ENCODE measurements at regions not wholly inside any gene's neighbourhood (a gene's known extent, or its start where the extent isn't known, plus 50 kb on each side); places are given as distances from the start of the nearest gene placed in this dataset.
A peak's percentile ranks its signal among the peaks of the same experiment; 100 is the strongest.

GRCh38 chr11:92482492-92483060 lies 258.0 kb downstream of the FAT3 start:
- H2AFZ ChIP-seq (ENCODE audit: low read length) = no peak overlapping the region
- TF ChIP-seq, protein P1, sequence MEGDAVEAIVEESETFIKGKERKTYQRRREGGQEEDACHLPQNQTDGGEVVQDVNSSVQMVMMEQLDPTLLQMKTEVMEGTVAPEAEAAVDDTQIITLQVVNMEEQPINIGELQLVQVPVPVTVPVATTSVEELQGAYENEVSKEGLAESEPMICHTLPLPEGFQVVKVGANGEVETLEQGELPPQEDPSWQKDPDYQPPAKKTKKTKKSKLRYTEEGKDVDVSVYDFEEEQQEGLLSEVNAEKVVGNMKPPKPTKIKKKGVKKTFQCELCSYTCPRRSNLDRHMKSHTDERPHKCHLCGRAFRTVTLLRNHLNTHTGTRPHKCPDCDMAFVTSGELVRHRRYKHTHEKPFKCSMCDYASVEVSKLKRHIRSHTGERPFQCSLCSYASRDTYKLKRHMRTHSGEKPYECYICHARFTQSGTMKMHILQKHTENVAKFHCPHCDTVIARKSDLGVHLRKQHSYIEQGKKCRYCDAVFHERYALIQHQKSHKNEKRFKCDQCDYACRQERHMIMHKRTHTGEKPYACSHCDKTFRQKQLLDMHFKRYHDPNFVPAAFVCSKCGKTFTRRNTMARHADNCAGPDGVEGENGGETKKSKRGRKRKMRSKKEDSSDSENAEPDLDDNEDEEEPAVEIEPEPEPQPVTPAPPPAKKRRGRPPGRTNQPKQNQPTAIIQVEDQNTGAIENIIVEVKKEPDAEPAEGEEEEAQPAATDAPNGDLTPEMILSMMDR (conservative IDR thresholded peaks at IDR 0.05) = no peak
- H3K27ac Mint-ChIP-seq = peak overlapping the region; percentile 4 to 80 (median 54); a peak in 5 of 7 replicates

More at GRCh38 chr11:92482492-92483060, 258.0 kb downstream of the FAT3 start:
- Histone ChIP-seq H3K9me3 (ENCODE audit: control insufficient read depth, low read depth, low read length) (no peaks in the 10 kb centered on the region), H2AK5ac (ENCODE audit: insufficient read length, low read length) (no peak overlapping the region), H4K5ac (ENCODE audit: insufficient read length, low read depth, low read length) (no peak overlapping the region), H3K27me3 (ENCODE audit: insufficient read depth, low read length) (no peaks in the 10 kb centered on the region), H3K79me1 (ENCODE audit: insufficient read depth, low read depth, low read length, poor library complexity, severe bottlenecking) (no peaks in the 10 kb centered on the region), H2BK15ac (ENCODE audit: low read depth, low read length) (no peak overlapping the region), H2BK20ac (ENCODE audit: low read depth, low read length, poor library complexity, severe bottlenecking) (no peak overlapping the region), H3K79me2 (ENCODE audit: insufficient read depth, low read length) (no peaks in the 10 kb centered on the region), H4K20me1 (ENCODE audit: control insufficient read depth, insufficient read depth, insufficient read length) (no peaks in the 10 kb centered on the region), H3K14ac (ENCODE audit: insufficient read depth, low read length) (no peak overlapping the region), H2BK5ac (ENCODE audit: insufficient read length, low read length) (no peak overlapping the region), H3K4me1 (ENCODE audit: insufficient read depth, low read length) (no peaks in the 10 kb centered on the region; the same call in 1 of the 2 replicates), H2BK120ac (ENCODE audit: low read depth, low read length, poor library complexity, severe bottlenecking) (no peak overlapping the region), H3K4ac (ENCODE audit: low read depth, low read length) (no peak overlapping the region), H3K4me2 (ENCODE audit: insufficient read depth, insufficient read length, low read length) (no peak overlapping the region), H3K18ac (ENCODE audit: insufficient read length, low read depth, low read length) (no peak overlapping the region), H3K23ac (ENCODE audit: insufficient read length, low read depth, low read length) (no peak overlapping the region), H3K27ac (ENCODE audit: insufficient read length, low read depth, low read length) (no peak overlapping the region), H4K91ac (ENCODE audit: insufficient read length, low read depth, low read length) (no peak overlapping the region), H2BK12ac (ENCODE audit: insufficient read length, low read depth, low read length) (no peak overlapping the region), H3K56ac (ENCODE audit: insufficient read length, low read depth, low read length) (no peak overlapping the region), H3K23me2 (ENCODE audit: insufficient read length, low read depth, low read length, poor library complexity, severe bottlenecking) (no peaks in the 10 kb centered on the region), H3T11ph (ENCODE audit: low read length) (no peak overlapping the region), H3K9ac (ENCODE audit: extremely low read depth, insufficient read length, low read length) (no peak overlapping the region), H4K8ac (replicated peaks; ENCODE audit: insufficient read length, low read depth, low read length) (no peak overlapping the region)
- peaks cover 16 to 18% of the 10 kb centered on the region in 2 experiments for H3K4me1 Mint-ChIP-seq
- DNase-seq = no peak
- H3K9me3 Mint-ChIP-seq = no peaks in the 10 kb centered on the region
- no CpG with 5 or more reads among the region's 7 CpGs for WGBS (ENCODE audit: extremely low coverage, insufficient read length, low lambda C conversion rate)
- no peaks in the 10 kb centered on the region for H3K27me3 Mint-ChIP-seq (ENCODE audit: low read depth)
- no peaks in the 10 kb centered on the region for H3K36me3 Mint-ChIP-seq (ENCODE audit: insufficient read depth in 1 of 3, low read depth in 3 of 3)
- no peak overlapping the region for H3K4me3 Mint-ChIP-seq
